Kidney epithelial cell (primary cell): ENCODE measurements at regions not wholly inside any gene's neighbourhood (a gene's known extent, or its start where the extent isn't known, plus 50 kb on each side); places are given as distances from the start of the nearest gene placed in this dataset.

Source experiments
- DNase-seq: peaks from one replicate; pipeline ENCODE4 v3.0.0-alpha.2; 2010; ENCODE audit warnings: low read depth
- H3K27me3 ChIP-seq: 2 replicates; pipeline ENCODE4 v1.6.0; 2011; ENCODE audit warnings: low read length; ENCODE audit not compliant: control insufficient read depth, insufficient read depth
- H3K36me3 ChIP-seq: 2 replicates; pipeline ENCODE4 v1.5.1; 2011; ENCODE audit warnings: low read length; ENCODE audit not compliant: control insufficient read depth, insufficient read depth
- H3K4me3 ChIP-seq: 2 replicates; pipeline ENCODE4 v1.5.1; 2011; ENCODE audit warnings: low read depth, mild to moderate bottlenecking, control low read depth, low read length
- TF ChIP-seq, protein P1 (sequence below): IDR thresholded peaks from 2 replicates; pipeline ENCODE4 v1.5.1; 2011; ENCODE audit warnings: mild to moderate bottlenecking, moderate library complexity, low read length, control low read depth, inconsistent platforms; ENCODE audit not compliant: insufficient read depth, poor library complexity, severe bottlenecking

DNA sequence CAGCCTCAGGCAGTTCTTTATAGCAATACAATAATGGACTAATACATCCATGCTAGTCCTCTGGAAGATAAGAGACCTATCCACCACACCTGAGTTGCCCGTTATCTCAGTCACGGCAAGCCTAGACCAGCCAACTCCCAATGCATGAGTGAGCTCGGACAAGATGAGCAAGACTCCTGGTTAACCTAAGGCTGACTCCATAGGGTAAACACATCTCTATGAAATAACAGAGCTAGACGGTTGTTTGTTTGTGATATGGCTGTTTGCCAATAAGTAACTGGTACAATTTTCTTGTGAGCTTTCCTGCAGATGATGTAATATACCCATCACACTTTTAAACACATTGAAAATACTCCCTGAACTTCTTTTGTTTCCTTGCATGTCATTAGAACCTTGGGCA is 70.6 kb upstream of the PHACTR1 start:
- no peak for DNase-seq
- H3K4me3 ChIP-seq = no peak overlapping the region
- H3K27me3 ChIP-seq = no peaks in the 10 kb centered on the region
- no peaks in the 10 kb centered on the region for H3K36me3 ChIP-seq
- TF ChIP-seq, protein P1, sequence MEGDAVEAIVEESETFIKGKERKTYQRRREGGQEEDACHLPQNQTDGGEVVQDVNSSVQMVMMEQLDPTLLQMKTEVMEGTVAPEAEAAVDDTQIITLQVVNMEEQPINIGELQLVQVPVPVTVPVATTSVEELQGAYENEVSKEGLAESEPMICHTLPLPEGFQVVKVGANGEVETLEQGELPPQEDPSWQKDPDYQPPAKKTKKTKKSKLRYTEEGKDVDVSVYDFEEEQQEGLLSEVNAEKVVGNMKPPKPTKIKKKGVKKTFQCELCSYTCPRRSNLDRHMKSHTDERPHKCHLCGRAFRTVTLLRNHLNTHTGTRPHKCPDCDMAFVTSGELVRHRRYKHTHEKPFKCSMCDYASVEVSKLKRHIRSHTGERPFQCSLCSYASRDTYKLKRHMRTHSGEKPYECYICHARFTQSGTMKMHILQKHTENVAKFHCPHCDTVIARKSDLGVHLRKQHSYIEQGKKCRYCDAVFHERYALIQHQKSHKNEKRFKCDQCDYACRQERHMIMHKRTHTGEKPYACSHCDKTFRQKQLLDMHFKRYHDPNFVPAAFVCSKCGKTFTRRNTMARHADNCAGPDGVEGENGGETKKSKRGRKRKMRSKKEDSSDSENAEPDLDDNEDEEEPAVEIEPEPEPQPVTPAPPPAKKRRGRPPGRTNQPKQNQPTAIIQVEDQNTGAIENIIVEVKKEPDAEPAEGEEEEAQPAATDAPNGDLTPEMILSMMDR = no peak

DNA sequence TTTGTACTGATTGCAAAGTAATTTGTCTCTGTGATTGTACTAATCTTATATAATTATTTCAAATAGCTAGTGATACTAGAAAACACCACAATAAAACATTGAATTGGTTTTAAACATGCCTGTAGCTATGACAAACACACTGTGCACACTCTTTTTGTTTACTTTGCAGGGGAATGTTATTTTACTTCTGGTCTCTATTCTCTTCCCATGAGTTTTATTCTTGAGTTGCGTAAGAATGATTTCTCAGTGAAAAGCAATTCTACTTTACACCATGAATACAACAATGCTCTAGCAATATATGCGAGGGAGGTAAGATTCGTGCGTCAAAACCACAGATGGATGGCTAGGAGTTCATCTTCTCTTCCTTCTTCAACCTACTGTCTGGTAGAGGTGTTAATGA is 68.4 kb upstream of the PHACTR1 start:
- DNase-seq = no peak
- no peaks in the 10 kb centered on the region for H3K27me3 ChIP-seq
- no peaks in the 10 kb centered on the region for H3K36me3 ChIP-seq
- no peak overlapping the region for H3K4me3 ChIP-seq
- TF ChIP-seq, protein P1 = no peak

DNA sequence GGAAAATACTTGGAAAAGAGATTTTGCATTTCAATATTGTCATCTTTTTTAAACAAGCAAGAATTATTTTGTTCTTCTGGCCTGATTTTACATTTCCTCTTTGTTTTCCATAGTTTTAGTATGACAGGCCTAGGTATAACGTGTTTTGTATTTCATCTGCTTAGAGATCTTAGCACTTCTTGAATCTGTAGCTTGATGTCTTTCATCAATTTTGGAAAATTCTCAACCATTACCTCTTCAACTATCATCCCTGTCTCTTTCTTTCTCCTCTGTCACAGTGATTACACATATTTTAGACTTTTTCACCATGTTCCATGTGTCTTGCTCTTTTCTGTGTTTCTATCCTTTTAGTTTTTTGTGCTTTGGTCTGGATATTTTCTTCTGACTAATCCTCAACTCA is 67.2 kb upstream of the PHACTR1 start:
- H3K36me3 ChIP-seq = no peaks in the 10 kb centered on the region
- TF ChIP-seq, protein P1 = no peak
- no peaks in the 10 kb centered on the region for H3K27me3 ChIP-seq
- no peak overlapping the region for H3K4me3 ChIP-seq
- DNase-seq = no peak

DNA sequence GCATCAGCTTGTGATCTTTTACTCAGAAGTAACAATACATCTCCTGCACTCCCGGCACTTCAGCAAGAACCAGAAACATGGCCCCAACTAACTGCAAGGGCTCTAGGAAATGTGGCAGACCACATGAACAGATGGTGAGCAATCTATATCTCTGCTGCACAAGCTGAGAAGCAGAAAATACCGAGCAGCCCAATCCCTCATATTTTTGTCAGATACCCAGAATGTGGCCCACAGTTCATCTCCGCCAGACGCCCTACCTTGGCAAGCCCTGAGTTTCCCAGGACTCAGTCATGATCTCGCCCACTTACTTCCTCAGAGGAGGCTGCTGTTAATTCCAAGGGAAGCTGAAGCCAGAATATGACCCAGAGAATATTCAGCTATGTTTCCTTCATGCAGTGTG is 63.1 kb upstream of the PHACTR1 start:
- TF ChIP-seq, protein P1 = no peak
- no peak for DNase-seq
- H3K4me3 ChIP-seq = no peak overlapping the region
- no peaks in the 10 kb centered on the region for H3K27me3 ChIP-seq
- no peaks in the 10 kb centered on the region for H3K36me3 ChIP-seq

DNA sequence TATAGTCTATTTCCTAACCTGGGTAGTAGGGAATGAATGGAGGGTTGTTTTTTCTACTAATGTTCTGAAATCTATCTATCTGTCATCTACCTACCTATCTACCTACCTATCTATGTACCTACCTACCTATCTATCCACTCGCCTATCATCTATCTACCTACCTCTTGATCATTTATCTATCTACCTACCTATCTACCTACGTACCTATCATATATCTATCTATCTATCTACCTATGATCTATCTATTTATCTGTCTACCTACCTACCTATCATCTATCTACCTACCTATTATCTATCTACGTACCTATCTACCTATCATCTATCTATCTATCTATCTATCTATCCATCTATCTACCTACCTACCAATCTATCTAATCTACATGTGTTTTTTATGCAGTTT is 62.5 kb upstream of the PHACTR1 start:
- no peak for DNase-seq
- TF ChIP-seq, protein P1 = no peak
- Histone ChIP-seq H3K4me3 (no peak overlapping the region), H3K27me3 (no peaks in the 10 kb centered on the region), H3K36me3 (no peaks in the 10 kb centered on the region)

DNA sequence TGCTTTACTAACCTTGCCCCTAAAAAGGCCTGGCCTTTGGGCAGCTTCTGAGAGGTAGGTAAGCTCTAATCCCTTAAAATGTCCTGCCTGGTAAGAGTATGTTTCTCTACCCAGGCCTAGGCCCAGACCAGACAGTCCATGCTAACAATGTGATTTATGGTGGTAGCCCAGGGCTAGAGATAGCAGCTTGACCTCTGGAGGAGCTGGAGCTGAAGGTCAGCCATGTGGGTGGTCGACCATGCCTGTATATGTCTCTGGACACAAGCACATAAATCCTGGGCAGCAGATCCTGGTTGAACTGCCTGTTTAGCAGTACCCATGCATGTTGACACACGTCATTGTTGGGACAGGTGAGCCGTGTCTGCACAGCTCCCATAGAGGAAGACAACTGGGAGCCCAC is 62.1 kb upstream of the PHACTR1 start:
- H3K27me3 ChIP-seq = no peaks in the 10 kb centered on the region
- H3K36me3 ChIP-seq = no peaks in the 10 kb centered on the region
- no peak overlapping the region for H3K4me3 ChIP-seq
- DNase-seq = no peak
- TF ChIP-seq, protein P1 = no peak
